CD4-positive, alpha-beta T cell treated with Interleukin-6 at 100 ng/mL for 8 hours (primary cell): ENCODE measurements at regions not wholly inside any gene's neighbourhood (a gene's known extent, or its start where the extent isn't known, plus 50 kb on each side); places are given as distances from the start of the nearest gene placed in this dataset.
"Not testable (repeated sequence)": the region's sequence is repeated elsewhere in the genome, so short reads cannot be mapped to it uniquely, and the experiment has no call there.

ENCODE experiments used
- DNase-seq: peaks from one replicate; pipeline ENCODE4 v3.0.0-alpha.2; 2020; ENCODE audit warnings: mixed read lengths, low spot score

- no peak for DNase-seq
Observed at GRCh38 chr3:181920409-181920808, 208.7 kb downstream of the SOX2 start.

- no peak for DNase-seq
Observed at GRCh38 chr3:181921220-181921619, 209.5 kb downstream of the SOX2 start.

- DNase-seq: not testable (repeated sequence)
Observed at GRCh38 chr3:181925841-181926240, 214.1 kb downstream of the SOX2 start.

- no peak for DNase-seq
Observed at GRCh38 chr3:181929501-181929900, 217.8 kb downstream of the SOX2 start.

- DNase-seq: no peak
Observed at GRCh38 chr3:181930105-181930504, 218.4 kb downstream of the SOX2 start.

- no peak for DNase-seq
Observed at GRCh38 chr3:181932039-181932438, 220.3 kb downstream of the SOX2 start.

GRCh38 chr3:181933052-181933618, 221.4 kb downstream of the SOX2 start:
- DNase-seq: no peak

- no peak for DNase-seq
Observed at GRCh38 chr3:181935915-181936314, 224.2 kb downstream of the SOX2 start.

- no peak for DNase-seq
Observed at GRCh38 chr3:181936774-181937173, 225.0 kb downstream of the SOX2 start.

- not testable (repeated sequence) for DNase-seq
Observed at GRCh38 chr3:181938580-181938979, 226.9 kb downstream of the SOX2 start.

GRCh38 chr3:181940703-181941102, 229.0 kb downstream of the SOX2 start:
- no peak for DNase-seq

- DNase-seq: no peak
Observed at GRCh38 chr3:181941250-181941649, 229.5 kb downstream of the SOX2 start.

GRCh38 chr3:181943285-181943684, 231.6 kb downstream of the SOX2 start:
- DNase-seq: no peak

GRCh38 chr3:181947606-181948005, 235.9 kb downstream of the SOX2 start:
- DNase-seq: no peak

- DNase-seq: no peak
Observed at GRCh38 chr3:181948286-181948685, 236.6 kb downstream of the SOX2 start.

GRCh38 chr3:181952221-181952620, 240.5 kb downstream of the SOX2 start:
- DNase-seq: no peak

GRCh38 chr3:181952929-181953328, 241.2 kb downstream of the SOX2 start:
- DNase-seq: no peak

- DNase-seq: no peak
Observed at GRCh38 chr3:181955566-181955965, 243.8 kb downstream of the SOX2 start.

- DNase-seq: no peak
Observed at GRCh38 chr3:181956122-181956521, 244.4 kb downstream of the SOX2 start.

- DNase-seq: no peak
Observed at GRCh38 chr3:181966393-181966792, 254.7 kb downstream of the SOX2 start.

GRCh38 chr3:181969925-181970324, 258.2 kb downstream of the SOX2 start:
- DNase-seq: no peak

GRCh38 chr3:181971424-181971823, 259.7 kb downstream of the SOX2 start:
- DNase-seq: no peak

GRCh38 chr3:181974198-181974597, 262.5 kb downstream of the SOX2 start:
- DNase-seq: no peak

- DNase-seq: no peak
Observed at GRCh38 chr3:181976526-181976925, 264.8 kb downstream of the SOX2 start.

GRCh38 chr3:181985386-181985785, 273.7 kb downstream of the SOX2 start:
- no peak for DNase-seq
